Muscle of leg (tissue), 3 donors: ENCODE measurements at regions not wholly inside any gene's neighbourhood (a gene's known extent, or its start where the extent isn't known, plus 50 kb on each side); places are given as distances from the start of the nearest gene placed in this dataset.

Source experiments
- DNase-seq: peaks from one replicate; pipeline ENCODE4 v3.0.0; 2013
- H3K27ac ChIP-seq: one replicate; pipeline ENCODE4 v1.5.1; 2013; ENCODE audit warnings: mild to moderate bottlenecking, low read length, control low read depth
- H3K27me3 ChIP-seq: one replicate; pipeline ENCODE4 v1.6.1; 2013; ENCODE audit warnings: low read length; ENCODE audit not compliant: control insufficient read depth, insufficient read depth
- H3K36me3 ChIP-seq: one replicate; pipeline ENCODE4 v1.6.1; 2013; ENCODE audit warnings: low read length; ENCODE audit not compliant: control insufficient read depth, insufficient read depth
- H3K4me1 ChIP-seq: one replicate; pipeline ENCODE4 v1.6.1; 2013; ENCODE audit warnings: low read length; ENCODE audit not compliant: control insufficient read depth, insufficient read depth
- H3K4me3 ChIP-seq: one replicate; pipeline ENCODE4 v1.5.1; 2013; ENCODE audit warnings: low read length, control low read depth
- H3K9me3 ChIP-seq: replicated peaks from 2 replicates; pipeline ENCODE4 v1.6.1; 2013; ENCODE audit warnings: low read depth, low read length; ENCODE audit not compliant: control insufficient read depth
- WGBS: methylation state at CpG from one replicate; pipeline ENCODE4 v1.1.5; 2013; ENCODE audit warnings: missing lambda C conversion rate; ENCODE audit not compliant: insufficient coverage; 5-methylcytosine and 5-hydroxymethylcytosine counted together

DNA sequence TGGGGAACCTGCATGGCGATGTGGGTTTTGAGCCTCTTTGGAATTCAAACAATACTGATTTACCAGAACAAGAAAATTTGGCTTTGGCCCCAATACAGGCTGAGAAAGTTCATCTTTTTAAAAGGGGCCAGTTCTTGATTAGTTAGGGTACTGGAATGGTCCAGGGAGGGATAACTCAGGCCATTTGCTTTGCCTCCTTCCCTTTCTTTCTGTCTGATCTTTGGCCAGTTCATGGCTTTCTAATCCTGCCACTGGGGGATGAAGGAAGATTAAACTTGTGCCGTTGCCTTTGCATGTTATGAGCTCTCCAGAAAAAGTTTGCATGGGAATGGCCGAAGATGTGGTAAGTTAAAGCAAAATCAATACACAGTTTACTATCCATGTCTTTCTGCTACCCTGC lies 78.4 kb downstream of the ADAMTS15 start:
- no peaks in the 10 kb centered on the region for H3K9me3 ChIP-seq
- H3K4me1 ChIP-seq, result peaks cover 44% of the 10 kb centered on the region
- H3K36me3 ChIP-seq, result no peaks in the 10 kb centered on the region
- WGBS, result no CpG with 5 or more reads among the region's 3 CpGs
- no peak overlapping the region for H3K27ac ChIP-seq
- H3K4me3 ChIP-seq, result no peak overlapping the region
- H3K27me3 ChIP-seq, result no peaks in the 10 kb centered on the region
- DNase-seq, result peak; percentile 65

GRCh38 chr11:130527636-130528297 lies 79.3 kb downstream of the ADAMTS15 start:
- DNase-seq, result no peak
- Histone ChIP-seq H3K27me3 (no peaks in the 10 kb centered on the region), H3K4me3 (no peak overlapping the region), H3K9me3 (no peaks in the 10 kb centered on the region), H3K4me1 (peaks cover 37% of the 10 kb centered on the region), H3K36me3 (no peaks in the 10 kb centered on the region), H3K27ac (no peak overlapping the region)
- 60% methylated on average over 4 of the region's 5 CpGs for WGBS

DNA sequence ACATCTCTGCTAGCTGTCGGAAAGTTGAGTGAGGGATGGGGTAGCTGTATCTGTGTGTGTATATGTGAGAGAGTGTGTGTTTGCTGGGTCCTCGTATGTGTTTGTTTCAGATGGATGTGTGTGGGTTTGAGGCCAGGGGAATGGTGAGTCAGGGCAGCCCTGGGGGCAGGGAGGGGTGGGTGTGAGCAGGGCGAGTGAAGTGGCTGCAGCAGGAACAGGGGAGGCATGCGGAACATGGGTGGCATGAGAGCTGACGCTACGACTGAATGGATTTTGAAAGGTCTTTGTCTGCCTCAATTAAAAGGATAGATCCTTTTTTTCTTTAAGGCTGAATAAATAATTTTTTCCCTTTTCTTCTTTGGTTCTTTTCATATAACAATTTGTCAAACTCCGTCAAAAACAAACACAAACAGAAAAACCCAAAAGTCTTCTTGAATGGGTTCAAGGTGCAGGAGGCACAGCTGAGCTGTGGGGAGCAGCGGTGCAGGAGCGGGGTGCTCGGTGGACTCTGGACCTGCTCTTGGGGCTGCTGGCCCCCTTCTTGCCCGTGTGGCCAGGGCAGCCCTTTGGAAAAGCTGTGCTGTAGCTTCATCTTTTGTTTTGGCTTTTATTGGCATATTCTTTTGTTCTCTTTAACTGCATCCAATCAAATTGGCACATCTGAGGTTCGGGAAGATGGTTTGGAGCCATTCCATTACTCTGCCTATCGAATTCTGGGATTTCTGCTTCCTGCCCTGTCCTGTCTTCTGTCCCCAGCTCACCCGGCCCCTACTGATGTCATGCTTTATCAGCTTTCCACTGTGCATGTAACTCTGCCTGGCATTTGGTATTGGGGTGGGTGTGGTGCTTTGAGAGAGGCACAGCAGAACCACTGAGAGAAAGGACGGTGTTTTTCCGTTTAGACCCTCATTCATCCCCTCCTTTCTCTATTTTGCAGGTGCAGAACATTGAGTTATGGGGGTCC lies 80.1 kb downstream of the ADAMTS15 start:
- 80% methylated on average over 5 of the region's 16 CpGs for WGBS

DNA sequence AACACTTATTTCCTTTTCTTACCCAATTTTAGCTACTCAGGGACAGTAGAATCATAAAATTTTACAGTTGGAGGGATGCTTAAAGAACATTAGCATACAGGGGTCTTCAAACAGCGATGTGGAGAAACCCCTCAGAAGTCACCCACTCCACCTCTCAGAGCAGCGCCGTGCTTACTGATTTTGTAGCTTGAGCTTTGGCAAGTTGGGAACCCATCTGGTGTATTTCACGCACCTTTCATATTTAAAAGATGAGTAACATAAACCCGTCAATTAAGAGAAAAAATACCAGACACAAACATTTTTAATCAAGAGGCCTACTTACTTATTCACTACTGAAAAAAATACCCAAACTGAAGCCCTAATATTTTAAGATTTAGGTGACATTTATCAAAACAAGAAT lies 80.9 kb downstream of the ADAMTS15 start:
- Histone ChIP-seq H3K27ac (no peak overlapping the region), H3K27me3 (no peaks in the 10 kb centered on the region), H3K4me3 (no peak overlapping the region), H3K9me3 (no peaks in the 10 kb centered on the region), H3K36me3 (no peaks in the 10 kb centered on the region), H3K4me1 (peaks cover 38% of the 10 kb centered on the region)
- no peak for DNase-seq
- WGBS, result no CpG with 5 or more reads among the region's 5 CpGs

More for the DNA sequence above, 80.1 kb downstream of the ADAMTS15 start:
- H3K27me3 ChIP-seq, result no peaks in the 10 kb centered on the region
- H3K36me3 ChIP-seq, result no peaks in the 10 kb centered on the region
- no peak overlapping the region for H3K4me3 ChIP-seq
- no peaks in the 10 kb centered on the region for H3K9me3 ChIP-seq
- H3K4me1 ChIP-seq, result peaks cover 36% of the 10 kb centered on the region
- DNase-seq, result peak; percentile 65
- H3K27ac ChIP-seq, result no peak overlapping the region

DNA sequence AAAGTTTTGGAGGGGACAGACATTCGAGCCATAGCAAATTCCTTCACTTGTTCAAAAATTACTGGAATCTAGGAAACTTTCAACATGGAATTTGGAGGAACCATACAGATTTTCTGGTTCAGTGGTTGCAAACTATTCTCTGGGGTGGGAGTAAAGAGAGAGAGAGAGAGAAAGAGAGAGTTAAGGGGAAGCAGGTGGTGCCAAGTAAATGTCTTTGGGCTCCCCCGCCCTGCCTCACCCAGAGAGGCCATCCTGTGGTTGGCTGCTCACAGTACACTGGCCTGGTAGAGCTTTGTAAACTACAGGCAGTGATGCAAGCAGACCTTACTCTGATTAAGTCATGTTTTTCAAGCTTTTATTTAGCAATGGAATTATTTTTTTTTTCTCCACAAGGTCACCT lies 82.6 kb downstream of the ADAMTS15 start:
- no peak for DNase-seq
- no peaks in the 10 kb centered on the region for H3K9me3 ChIP-seq
- WGBS, result no CpG with 5 or more reads among the region's 2 CpGs

DNA sequence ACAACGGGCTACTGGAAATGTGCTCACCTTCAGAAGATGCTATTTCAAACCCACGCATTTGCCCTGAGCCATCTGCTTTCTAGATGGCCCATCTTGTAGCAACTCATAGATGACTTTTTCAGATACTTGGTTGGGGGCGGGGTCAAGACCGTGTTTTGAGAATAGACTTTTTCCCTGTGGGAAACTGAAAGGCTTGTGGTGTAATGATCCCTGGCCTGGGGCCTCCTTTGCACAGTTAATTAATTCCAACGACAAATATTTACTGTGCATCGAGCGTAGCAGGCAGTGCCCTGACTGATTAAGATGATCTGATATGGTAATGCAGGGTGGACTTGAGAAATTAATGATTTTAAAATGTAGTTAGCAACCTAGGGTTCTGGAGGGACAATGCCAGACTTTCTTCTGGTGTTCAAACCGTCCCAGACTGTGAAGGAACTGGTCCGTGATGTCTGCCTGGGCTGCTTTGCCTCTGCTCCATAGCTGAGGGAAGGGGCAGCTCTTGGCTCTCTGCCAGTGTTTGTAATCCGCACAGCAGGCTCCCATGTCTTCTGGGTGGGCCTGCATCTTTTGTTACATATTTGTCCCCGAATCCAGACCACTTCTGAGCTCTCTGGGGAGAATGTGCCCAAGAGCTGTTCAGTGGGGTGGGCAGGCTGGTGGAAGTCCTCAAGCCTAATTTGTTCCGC lies 84.8 kb downstream of the ADAMTS15 start:
- H3K36me3 ChIP-seq, result no peaks in the 10 kb centered on the region
- WGBS, result 67% methylated on average over 8 of the region's 12 CpGs
- DNase-seq, result no peak

More for the DNA sequence above, 82.6 kb downstream of the ADAMTS15 start:
- no peak overlapping the region for H3K4me3 ChIP-seq
- H3K4me1 ChIP-seq, result peaks cover 35% of the 10 kb centered on the region
- no peak overlapping the region for H3K27ac ChIP-seq
- no peaks in the 10 kb centered on the region for H3K36me3 ChIP-seq
- no peaks in the 10 kb centered on the region for H3K27me3 ChIP-seq

DNA sequence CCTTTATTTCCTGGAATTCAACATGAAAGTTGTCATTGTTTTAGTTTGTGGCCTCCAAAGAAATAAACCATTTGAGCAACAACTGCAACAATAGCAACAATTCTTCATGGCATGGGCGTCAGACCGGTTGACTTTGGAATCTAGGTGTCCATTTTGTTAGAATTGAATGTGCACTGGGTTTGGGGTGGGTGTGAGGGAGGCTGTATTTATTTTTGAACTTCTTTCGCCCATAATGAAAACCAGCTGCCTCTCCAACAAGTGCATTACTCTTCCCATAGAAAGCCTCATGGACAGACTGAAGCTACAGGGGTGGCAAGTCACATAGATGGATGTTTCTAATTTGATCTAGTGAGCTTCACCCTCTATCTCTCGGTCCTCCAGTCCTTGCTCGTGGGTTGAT lies 85.4 kb downstream of the ADAMTS15 start:
- no peaks in the 10 kb centered on the region for H3K9me3 ChIP-seq
- no CpG with 5 or more reads among the region's 5 CpGs for WGBS
- H3K4me3 ChIP-seq, result no peak overlapping the region
- DNase-seq, result no peak
- H3K27ac ChIP-seq, result no peak overlapping the region
- peaks cover 20% of the 10 kb centered on the region for H3K4me1 ChIP-seq
- H3K27me3 ChIP-seq, result no peaks in the 10 kb centered on the region
- H3K36me3 ChIP-seq, result no peaks in the 10 kb centered on the region

More for the DNA sequence above, 84.8 kb downstream of the ADAMTS15 start:
- H3K4me1 ChIP-seq, result peaks cover 25% of the 10 kb centered on the region
- H3K9me3 ChIP-seq, result no peaks in the 10 kb centered on the region
- H3K4me3 ChIP-seq, result no peak overlapping the region
- H3K27me3 ChIP-seq, result no peaks in the 10 kb centered on the region
- H3K27ac ChIP-seq, result no peak overlapping the region

DNA sequence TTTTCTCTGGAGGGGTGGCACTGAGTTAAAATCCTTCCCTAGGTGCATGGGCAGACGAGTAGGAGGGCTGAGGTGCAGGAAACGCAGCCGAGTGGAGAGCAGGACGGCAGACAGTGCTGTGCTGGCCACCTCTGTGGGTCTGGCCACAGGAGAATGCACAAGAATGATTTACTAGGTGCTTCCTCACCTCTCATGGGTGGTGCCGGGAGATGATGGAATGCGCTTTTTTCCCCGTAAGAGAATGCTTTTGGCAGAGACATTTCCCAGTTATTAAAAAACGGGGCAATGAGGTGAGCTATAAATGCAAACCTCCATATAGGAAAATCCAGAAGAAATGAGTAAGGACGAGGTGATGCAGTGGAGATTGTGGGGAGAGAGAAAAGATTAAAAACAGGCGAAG lies 86.1 kb downstream of the ADAMTS15 start:
- Histone ChIP-seq H3K27me3 (no peaks in the 10 kb centered on the region), H3K9me3 (no peaks in the 10 kb centered on the region), H3K27ac (no peak overlapping the region), H3K4me1 (peaks cover 15% of the 10 kb centered on the region), H3K4me3 (no peak overlapping the region), H3K36me3 (no peaks in the 10 kb centered on the region)
- no peak for DNase-seq
- WGBS, result 52% methylated on average over 6 of the region's 10 CpGs

GRCh38 chr11:130535520-130535919 lies 87.1 kb downstream of the ADAMTS15 start:
- peaks cover 15% of the 10 kb centered on the region for H3K4me1 ChIP-seq
- 81% methylated on average over 5 of the region's 6 CpGs for WGBS
- H3K36me3 ChIP-seq, result no peaks in the 10 kb centered on the region
- H3K9me3 ChIP-seq, result no peaks in the 10 kb centered on the region
- no peak overlapping the region for H3K27ac ChIP-seq
- no peak for DNase-seq
- H3K27me3 ChIP-seq, result no peaks in the 10 kb centered on the region
- no peak overlapping the region for H3K4me3 ChIP-seq
